ENCODE measurements at regions not wholly inside any gene's neighbourhood (a gene's known extent, or its start where the extent isn't known, plus 50 kb on each side); places are given as distances from the start of the nearest gene placed in this dataset.
"Not testable (repeated sequence)": the region's sequence is repeated elsewhere in the genome, so short reads cannot be mapped to it uniquely, and the experiment has no call there.

DNA sequence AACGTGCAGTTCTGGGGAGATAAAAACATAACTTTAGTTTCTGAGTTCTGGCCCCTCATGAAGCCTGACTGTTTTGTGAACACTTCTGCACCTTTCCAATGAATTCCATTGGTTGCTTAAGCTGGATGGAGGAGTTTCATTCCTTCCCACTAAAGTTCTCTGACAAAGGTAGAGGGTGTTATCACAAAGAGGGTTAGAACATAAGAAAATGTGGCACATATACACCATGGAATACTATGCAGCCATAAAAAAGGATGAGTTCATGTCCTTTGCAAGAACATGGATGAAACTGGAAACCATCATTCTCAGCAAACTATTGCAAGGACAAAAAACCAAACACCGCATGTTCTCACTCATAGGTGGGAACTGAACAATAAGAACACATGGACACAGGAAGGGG, 138.6 kb downstream of the LCA5 start:
- TF ChIP-seq POLR2A (IDR thresholded peaks at IDR 0.05), result not testable (repeated sequence)
- TF ChIP-seq, protein P1, sequence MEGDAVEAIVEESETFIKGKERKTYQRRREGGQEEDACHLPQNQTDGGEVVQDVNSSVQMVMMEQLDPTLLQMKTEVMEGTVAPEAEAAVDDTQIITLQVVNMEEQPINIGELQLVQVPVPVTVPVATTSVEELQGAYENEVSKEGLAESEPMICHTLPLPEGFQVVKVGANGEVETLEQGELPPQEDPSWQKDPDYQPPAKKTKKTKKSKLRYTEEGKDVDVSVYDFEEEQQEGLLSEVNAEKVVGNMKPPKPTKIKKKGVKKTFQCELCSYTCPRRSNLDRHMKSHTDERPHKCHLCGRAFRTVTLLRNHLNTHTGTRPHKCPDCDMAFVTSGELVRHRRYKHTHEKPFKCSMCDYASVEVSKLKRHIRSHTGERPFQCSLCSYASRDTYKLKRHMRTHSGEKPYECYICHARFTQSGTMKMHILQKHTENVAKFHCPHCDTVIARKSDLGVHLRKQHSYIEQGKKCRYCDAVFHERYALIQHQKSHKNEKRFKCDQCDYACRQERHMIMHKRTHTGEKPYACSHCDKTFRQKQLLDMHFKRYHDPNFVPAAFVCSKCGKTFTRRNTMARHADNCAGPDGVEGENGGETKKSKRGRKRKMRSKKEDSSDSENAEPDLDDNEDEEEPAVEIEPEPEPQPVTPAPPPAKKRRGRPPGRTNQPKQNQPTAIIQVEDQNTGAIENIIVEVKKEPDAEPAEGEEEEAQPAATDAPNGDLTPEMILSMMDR (IDR thresholded peaks at IDR 0.05), result not testable (repeated sequence)

All from right lobe of liver (tissue), 4 donors.